Osteocyte (in vitro differentiated cells): ENCODE measurements at regions not wholly inside any gene's neighbourhood (a gene's known extent, or its start where the extent isn't known, plus 50 kb on each side); places are given as distances from the start of the nearest gene placed in this dataset.

Experiments
- DNase-seq: peaks from one replicate; pipeline ENCODE4 v3.0.0; 2021; ENCODE audit warnings: mixed read lengths; ENCODE audit not compliant: unreplicated experiment; ENCODE audit errors: extremely low spot score
- H3K27ac Mint-ChIP-seq: one replicate; pipeline ENCODE4 v1.8.0; 2021; ENCODE audit warnings: mild to moderate bottlenecking, mixed read lengths; ENCODE audit not compliant: unreplicated experiment
- H3K27me3 Mint-ChIP-seq: one replicate; pipeline ENCODE4 v1.8.0; 2021; ENCODE audit warnings: mixed read lengths; ENCODE audit not compliant: unreplicated experiment
- H3K36me3 Mint-ChIP-seq: one replicate; pipeline ENCODE4 v1.8.0; 2021; ENCODE audit warnings: mixed read lengths; ENCODE audit not compliant: unreplicated experiment
- H3K4me1 Mint-ChIP-seq: one replicate; pipeline ENCODE4 v1.8.0; 2021; ENCODE audit warnings: mixed read lengths; ENCODE audit not compliant: unreplicated experiment
- H3K4me3 Mint-ChIP-seq: one replicate; pipeline ENCODE4 v1.8.0; 2021; ENCODE audit warnings: mild to moderate bottlenecking, moderate library complexity, mixed read lengths; ENCODE audit not compliant: unreplicated experiment
- H3K9me3 Mint-ChIP-seq: one replicate; pipeline ENCODE4 v1.8.0; 2021; ENCODE audit warnings: mixed read lengths; ENCODE audit not compliant: unreplicated experiment
- CTCF ChIP-seq: fragments of 200-600 bp; sonication (generic); IDR thresholded peaks from 2 replicates; pipeline ENCODE4 v1.5.0; 2021; ENCODE audit warnings: antibody characterized with exemption, mild to moderate bottlenecking, moderate library complexity

DNA sequence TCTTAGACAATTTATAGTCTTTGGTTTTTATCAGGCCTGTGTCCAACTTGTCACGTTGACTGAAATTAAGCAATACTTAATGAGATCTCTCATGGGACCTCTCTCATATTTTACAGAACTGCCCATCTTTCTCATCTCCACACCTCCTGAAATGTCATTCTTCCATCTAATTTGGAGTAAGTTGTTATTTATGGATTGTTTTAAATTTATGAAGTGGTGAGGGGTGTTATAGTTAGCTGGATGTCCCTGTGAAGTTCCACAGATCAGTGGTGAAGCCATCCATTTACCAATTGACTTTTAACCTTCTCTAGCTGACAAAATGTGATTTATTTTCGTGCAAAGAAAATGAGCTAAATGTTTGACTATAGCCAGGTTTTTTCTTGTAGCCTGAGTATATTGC lies 824.9 kb downstream of the KCNJ2 start:
- H3K36me3 Mint-ChIP-seq = no peaks in the 10 kb centered on the region
- no peak overlapping the region for H3K4me3 Mint-ChIP-seq

GRCh38 chr17:70995997-70996396 lies 826.7 kb downstream of the KCNJ2 start:
- H3K9me3 Mint-ChIP-seq = peaks cover 4% of the 10 kb centered on the region
- no peaks in the 10 kb centered on the region for H3K36me3 Mint-ChIP-seq
- H3K27ac Mint-ChIP-seq = no peak overlapping the region
- H3K4me3 Mint-ChIP-seq = no peak overlapping the region
- H3K27me3 Mint-ChIP-seq = no peaks in the 10 kb centered on the region
- H3K4me1 Mint-ChIP-seq = no peaks in the 10 kb centered on the region
- no peak for DNase-seq
- no peak for TF ChIP-seq CTCF

More for the DNA sequence above, 824.9 kb downstream of the KCNJ2 start:
- Mint-ChIP-seq H3K9me3 (peaks cover 4% of the 10 kb centered on the region), H3K27me3 (no peaks in the 10 kb centered on the region), H3K4me1 (no peaks in the 10 kb centered on the region), H3K27ac (no peak overlapping the region)
- DNase-seq = no peak
- no peak for TF ChIP-seq CTCF

GRCh38 chr17:71003736-71004135 lies 834.4 kb downstream of the KCNJ2 start:
- Mint-ChIP-seq H3K4me3 (no peak overlapping the region), H3K9me3 (peaks cover 5% of the 10 kb centered on the region), H3K4me1 (no peaks in the 10 kb centered on the region), H3K27ac (no peak overlapping the region), H3K36me3 (no peaks in the 10 kb centered on the region), H3K27me3 (no peaks in the 10 kb centered on the region)
- no peak for TF ChIP-seq CTCF
- no peak for DNase-seq

GRCh38 chr17:71004413-71004812 lies 835.1 kb downstream of the KCNJ2 start:
- Mint-ChIP-seq H3K4me1 (no peaks in the 10 kb centered on the region), H3K27me3 (no peaks in the 10 kb centered on the region), H3K4me3 (no peak overlapping the region), H3K27ac (no peak overlapping the region), H3K9me3 (peaks cover 5% of the 10 kb centered on the region), H3K36me3 (no peaks in the 10 kb centered on the region)
- DNase-seq = no peak
- TF ChIP-seq CTCF = no peak

GRCh38 chr17:71011391-71011790 lies 842.1 kb downstream of the KCNJ2 start:
- no peaks in the 10 kb centered on the region for H3K4me1 Mint-ChIP-seq
- no peak overlapping the region for H3K4me3 Mint-ChIP-seq
- H3K36me3 Mint-ChIP-seq = no peaks in the 10 kb centered on the region
- DNase-seq = no peak
- H3K27me3 Mint-ChIP-seq = no peaks in the 10 kb centered on the region
- TF ChIP-seq CTCF = no peak
- H3K27ac Mint-ChIP-seq = no peak overlapping the region
- H3K9me3 Mint-ChIP-seq = peaks cover 11% of the 10 kb centered on the region
